22Rv1 (cell line): ENCODE measurements at regions not wholly inside any gene's neighbourhood (a gene's known extent, or its start where the extent isn't known, plus 50 kb on each side); places are given as distances from the start of the nearest gene placed in this dataset.

Source experiments
- ZFX ChIP-seq: fragments of 450-650 bp; IDR thresholded peaks from 2 replicates; pipeline ENCODE4 v1.6.1; 2017; ENCODE audit warnings: antibody characterized with exemption, borderline replicate concordance
- TF ChIP-seq, protein P1 (sequence below): fragments of 450-650 bp; IDR thresholded peaks from 2 replicates; pipeline ENCODE4 v1.5.1; 2017; ENCODE audit warnings: mild to moderate bottlenecking

- TF ChIP-seq, protein P1, sequence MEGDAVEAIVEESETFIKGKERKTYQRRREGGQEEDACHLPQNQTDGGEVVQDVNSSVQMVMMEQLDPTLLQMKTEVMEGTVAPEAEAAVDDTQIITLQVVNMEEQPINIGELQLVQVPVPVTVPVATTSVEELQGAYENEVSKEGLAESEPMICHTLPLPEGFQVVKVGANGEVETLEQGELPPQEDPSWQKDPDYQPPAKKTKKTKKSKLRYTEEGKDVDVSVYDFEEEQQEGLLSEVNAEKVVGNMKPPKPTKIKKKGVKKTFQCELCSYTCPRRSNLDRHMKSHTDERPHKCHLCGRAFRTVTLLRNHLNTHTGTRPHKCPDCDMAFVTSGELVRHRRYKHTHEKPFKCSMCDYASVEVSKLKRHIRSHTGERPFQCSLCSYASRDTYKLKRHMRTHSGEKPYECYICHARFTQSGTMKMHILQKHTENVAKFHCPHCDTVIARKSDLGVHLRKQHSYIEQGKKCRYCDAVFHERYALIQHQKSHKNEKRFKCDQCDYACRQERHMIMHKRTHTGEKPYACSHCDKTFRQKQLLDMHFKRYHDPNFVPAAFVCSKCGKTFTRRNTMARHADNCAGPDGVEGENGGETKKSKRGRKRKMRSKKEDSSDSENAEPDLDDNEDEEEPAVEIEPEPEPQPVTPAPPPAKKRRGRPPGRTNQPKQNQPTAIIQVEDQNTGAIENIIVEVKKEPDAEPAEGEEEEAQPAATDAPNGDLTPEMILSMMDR: no peak
- TF ChIP-seq ZFX: no peak
These were observed 77.3 kb upstream of the ITGA1 start for GRCh38 chr5:52710310-52710971.
